Adrenal gland (tissue), 9 donors: ENCODE measurements at regions not wholly inside any gene's neighbourhood (a gene's known extent, or its start where the extent isn't known, plus 50 kb on each side); places are given as distances from the start of the nearest gene placed in this dataset.
A peak's percentile ranks its signal among the peaks of the same experiment; 100 is the strongest.
"Not testable (repeated sequence)": the region's sequence is repeated elsewhere in the genome, so short reads cannot be mapped to it uniquely, and the experiment has no call there.

Experiments used
- DNase-seq, 7 donors: peaks; one replicate each; pipeline ENCODE4 v3.0.0-alpha.2; 2019 to 2020
- H3K27ac ChIP-seq, 5 donors: fragments of 200-600 bp; sonication (generic) in 4 of 5; 1 replicate in 3 of 5; 2 replicates in 2 of 5; pipeline versions ENCODE4 v1.5.1 to v1.8.0; 2016 to 2020; ENCODE audit warnings: mild to moderate bottlenecking in 1 of 5
- H3K27me3 ChIP-seq: fragments of 200-600 bp; 2 replicates; pipeline ENCODE4 v1.8.0; 2021
- H3K36me3 ChIP-seq, 2 donors: fragments of 200-600 bp; replicated peaks in 1 of 2; 1 replicate in 1 of 2; 2 replicates in 1 of 2; pipeline versions ENCODE4 v1.5.1 to v1.8.0; 2018 to 2022
- H3K4me1 ChIP-seq, 2 donors: fragments of 200-600 bp; replicated peaks in 1 of 2; 1 replicate in 1 of 2; 2 replicates in 1 of 2; pipeline versions ENCODE4 v1.5.1 to v1.8.0; 2018 to 2021
- H3K4me3 ChIP-seq, 4 donors: fragments of 200-600 bp; sonication (generic) in 3 of 4; one replicate each; pipeline ENCODE4 v1.5.1; 2016 to 2018
- H3K9me3 ChIP-seq, 3 donors: fragments of 200-600 bp; sonication (generic) in 1 of 3; replicated peaks in 1 of 3; 1 replicate in 2 of 3; 2 replicates in 1 of 3; pipeline versions ENCODE4 v1.5.1 to v1.8.0; 2016 to 2021
- CTCF ChIP-seq, 6 experiments: fragments of 450-650 bp in 4 of 6; fragments of 200-600 bp in 2 of 6; sonication (generic) in 1 of 6; IDR thresholded peaks; 1 replicate in 5 of 6; 2 replicates in 1 of 6; pipeline versions ENCODE4 v1.5.1 to v1.8.0; 2016 to 2021; ENCODE audit warnings: antibody characterized with exemption in 6 of 6, mild to moderate bottlenecking in 2 of 6, moderate library complexity in 1 of 6
- POLR2A ChIP-seq, 2 donors: fragments of 450-650 bp; IDR thresholded peaks; one replicate each; pipeline ENCODE4 v1.6.1; 2017; ENCODE audit warnings: antibody characterized with exemption in 2 of 2, mild to moderate bottlenecking in 2 of 2, moderate library complexity in 1 of 2
- WGBS, 4 donors: extraction: QIAGEN DNeasy Blood & Tissue Kit in 2 of 4; methylation state at CpG; one replicate each; pipeline versions ENCODE4 v1.1.5 to v1.1.7; 2013 to 2017; 5-methylcytosine and 5-hydroxymethylcytosine counted together
- intact Hi-C, 2 donors: fragments of 100-400 bp; cut with DNase I; formaldehyde crosslinking; loops; one replicate each; pipeline versions ENCODE4 v1.14.1 to v1.15.0; 2022 to 2023
- donor health status: healthy with polysubstance abuse.
- donor health status: Bipolar disorder and iron deficiency.
- donor health status: DM: yes; HTN: yes; CAD: no.
- donor health status: DM: no; HTN: no; CAD: no.
- donor health status: DM: no; HTN: no; CAD: no.

GRCh38 chr10:4279655-4280054 lies 494.6 kb upstream of the KLF6 start:
- no peak overlapping the region for H3K4me3 ChIP-seq
- H3K27ac ChIP-seq: peak overlapping the region in 1 of 5 donors; percentile 30
- DNase-seq: peak in 1 of 7 donors; percentile 20
- TF ChIP-seq POLR2A (IDR thresholded peaks at IDR 0.05) (no peak), CTCF (IDR thresholded peaks at IDR 0.05) (no peak)
- WGBS, 4 donors: 17 to 38% (median 30%) methylated on average over 1 of the region's 1 CpG
- H3K27me3 ChIP-seq: no peaks in the 10 kb centered on the region
- no peaks in the 10 kb centered on the region for H3K36me3 ChIP-seq
- no peaks in the 10 kb centered on the region for H3K4me1 ChIP-seq
- H3K9me3 ChIP-seq: no peaks in the 10 kb centered on the region
- intact Hi-C loops: no loop called here

- WGBS, 4 donors: 84 to 95% (median 86%) methylated on average over 4 of the region's 4 CpGs
- Histone ChIP-seq H3K27ac (no peak overlapping the region), H3K36me3 (no peaks in the 10 kb centered on the region), H3K4me3 (no peak overlapping the region), H3K27me3 (no peaks in the 10 kb centered on the region), H3K9me3 (no peaks in the 10 kb centered on the region), H3K4me1 (no peaks in the 10 kb centered on the region)
- DNase-seq: no peak
- no peak for TF ChIP-seq POLR2A (IDR thresholded peaks at IDR 0.05)
- no peak for TF ChIP-seq CTCF (IDR thresholded peaks at IDR 0.05)
- intact Hi-C loops: no loop called here
These were observed 493.2 kb upstream of the KLF6 start for GRCh38 chr10:4278186-4278585.

- H3K27me3 ChIP-seq: no peaks in the 10 kb centered on the region
- TF ChIP-seq POLR2A (IDR thresholded peaks at IDR 0.05) (no peak), CTCF (IDR thresholded peaks at IDR 0.05) (no peak)
- H3K4me3 ChIP-seq: no peak overlapping the region
- intact Hi-C loops: no loop called here
- no peaks in the 10 kb centered on the region for H3K9me3 ChIP-seq
- H3K27ac ChIP-seq: no peak overlapping the region
- no peaks in the 10 kb centered on the region for H3K36me3 ChIP-seq
- no peaks in the 10 kb centered on the region for H3K4me1 ChIP-seq
- 70 to 93% (median 89%) methylated on average over 2 to 4 of the region's 4 CpGs for WGBS, 4 donors
- DNase-seq: no peak
These were observed 491.1 kb upstream of the KLF6 start for GRCh38 chr10:4276151-4276550.

GRCh38 chr10:4274671-4275070 lies 489.7 kb upstream of the KLF6 start:
- intact Hi-C loops: not testable (repeated sequence)

GRCh38 chr10:4271193-4271592 lies 486.2 kb upstream of the KLF6 start:
- DNase-seq: no peak
- H3K9me3 ChIP-seq: no peaks in the 10 kb centered on the region
- no peaks in the 10 kb centered on the region for H3K27me3 ChIP-seq
- no peak overlapping the region for H3K4me3 ChIP-seq
- H3K36me3 ChIP-seq: no peaks in the 10 kb centered on the region
- WGBS, 4 donors: 76 to 85% (median 80%) methylated on average over 7 of the region's 7 CpGs
- H3K27ac ChIP-seq: no peak overlapping the region
- TF ChIP-seq CTCF (IDR thresholded peaks at IDR 0.05): no peak
- TF ChIP-seq POLR2A (IDR thresholded peaks at IDR 0.05): no peak
- peaks cover 0 to 7% of the 10 kb centered on the region in 2 donors for H3K4me1 ChIP-seq
- intact Hi-C loops: no loop called here

More at GRCh38 chr10:4274671-4275070, 489.7 kb upstream of the KLF6 start:
- H3K9me3 ChIP-seq, H3K27ac ChIP-seq, H3K4me3 ChIP-seq, H3K4me1 ChIP-seq, H3K27me3 ChIP-seq, DNase-seq, H3K36me3 ChIP-seq: not testable (repeated sequence)
